ENCODE measurements at regions not wholly inside any gene's neighbourhood (a gene's known extent, or its start where the extent isn't known, plus 50 kb on each side); places are given as distances from the start of the nearest gene placed in this dataset.

DNA sequence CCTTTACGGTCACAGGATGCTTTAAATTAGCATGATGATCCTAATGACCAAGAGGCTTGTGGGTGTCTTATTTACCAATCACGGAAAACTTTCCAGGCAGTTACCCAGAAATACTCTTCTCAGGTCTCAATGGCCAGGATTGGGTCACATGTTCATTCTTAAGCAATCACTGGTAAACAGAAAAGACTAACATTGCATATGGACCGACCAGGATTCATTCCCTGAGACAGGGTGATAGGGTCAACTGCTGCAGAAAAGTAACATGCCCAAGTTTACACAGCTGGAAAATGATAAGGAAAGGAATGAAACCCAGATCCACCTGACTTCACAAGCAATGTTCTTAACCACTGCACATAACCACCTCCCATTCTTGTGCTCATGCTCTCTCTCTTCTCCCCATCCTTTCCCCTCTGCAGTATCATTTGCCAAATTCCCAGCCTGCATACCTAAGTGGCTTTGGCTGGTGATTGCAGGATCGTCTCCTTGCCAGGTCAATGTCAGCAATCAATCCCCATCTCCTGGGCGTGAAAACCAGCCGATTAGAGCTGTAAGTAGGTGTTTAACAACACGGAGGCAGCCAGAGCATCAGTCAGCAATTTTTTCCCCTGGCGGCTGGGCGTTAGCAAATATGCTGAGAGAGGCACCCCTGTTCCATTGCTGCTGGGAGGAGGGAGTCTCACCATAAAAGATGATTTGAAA lies 219.4 kb downstream of the NMUR2 start:
- no peak for DNase-seq (ENCODE audit: low read depth in 1 of 2, low spot score in 1 of 2)
- TF ChIP-seq, protein P1, sequence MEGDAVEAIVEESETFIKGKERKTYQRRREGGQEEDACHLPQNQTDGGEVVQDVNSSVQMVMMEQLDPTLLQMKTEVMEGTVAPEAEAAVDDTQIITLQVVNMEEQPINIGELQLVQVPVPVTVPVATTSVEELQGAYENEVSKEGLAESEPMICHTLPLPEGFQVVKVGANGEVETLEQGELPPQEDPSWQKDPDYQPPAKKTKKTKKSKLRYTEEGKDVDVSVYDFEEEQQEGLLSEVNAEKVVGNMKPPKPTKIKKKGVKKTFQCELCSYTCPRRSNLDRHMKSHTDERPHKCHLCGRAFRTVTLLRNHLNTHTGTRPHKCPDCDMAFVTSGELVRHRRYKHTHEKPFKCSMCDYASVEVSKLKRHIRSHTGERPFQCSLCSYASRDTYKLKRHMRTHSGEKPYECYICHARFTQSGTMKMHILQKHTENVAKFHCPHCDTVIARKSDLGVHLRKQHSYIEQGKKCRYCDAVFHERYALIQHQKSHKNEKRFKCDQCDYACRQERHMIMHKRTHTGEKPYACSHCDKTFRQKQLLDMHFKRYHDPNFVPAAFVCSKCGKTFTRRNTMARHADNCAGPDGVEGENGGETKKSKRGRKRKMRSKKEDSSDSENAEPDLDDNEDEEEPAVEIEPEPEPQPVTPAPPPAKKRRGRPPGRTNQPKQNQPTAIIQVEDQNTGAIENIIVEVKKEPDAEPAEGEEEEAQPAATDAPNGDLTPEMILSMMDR (IDR thresholded peaks at IDR 0.05; ENCODE audit: low read depth, low read length) = no peak
- no peak overlapping the region for H3K4me3 ChIP-seq
- no peaks in the 10 kb centered on the region for H3K4me1 ChIP-seq (ENCODE audit: low read depth)
- H3K36me3 ChIP-seq = no peaks in the 10 kb centered on the region
- no peak overlapping the region for H3K27ac ChIP-seq
- no peaks in the 10 kb centered on the region for H3K9me3 ChIP-seq (ENCODE audit: low read depth)
- no peaks in the 10 kb centered on the region for H3K27me3 ChIP-seq

DNA sequence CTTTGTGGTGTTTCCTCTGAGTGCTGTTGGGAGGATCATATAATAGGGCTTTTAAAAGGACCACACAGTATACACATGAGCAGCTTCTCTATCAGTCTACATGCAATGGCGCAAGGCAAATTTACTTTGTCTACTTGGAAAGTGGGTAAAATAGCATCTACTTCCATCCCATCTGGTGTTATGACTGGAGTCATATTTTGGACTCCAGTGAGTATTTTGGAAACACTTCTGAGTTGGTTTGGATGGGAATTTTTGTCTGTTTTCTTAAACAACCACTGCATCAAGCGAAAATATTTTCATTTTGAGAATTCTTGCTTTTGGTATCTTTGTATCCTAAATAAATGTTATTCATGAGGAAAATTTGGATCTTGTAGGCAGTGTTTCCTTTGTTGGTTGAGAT lies 220.8 kb downstream of the NMUR2 start:
- no peaks in the 10 kb centered on the region for H3K27me3 ChIP-seq
- no peak overlapping the region for H3K27ac ChIP-seq
- H3K4me3 ChIP-seq = no peak overlapping the region
- TF ChIP-seq, protein P1 (IDR thresholded peaks at IDR 0.05; ENCODE audit: low read depth, low read length) = no peak
- no peaks in the 10 kb centered on the region for H3K4me1 ChIP-seq (ENCODE audit: low read depth)
- no peaks in the 10 kb centered on the region for H3K36me3 ChIP-seq
- no peaks in the 10 kb centered on the region for H3K9me3 ChIP-seq (ENCODE audit: low read depth)
- no peak for DNase-seq (ENCODE audit: low read depth in 1 of 2, low spot score in 1 of 2)

DNA sequence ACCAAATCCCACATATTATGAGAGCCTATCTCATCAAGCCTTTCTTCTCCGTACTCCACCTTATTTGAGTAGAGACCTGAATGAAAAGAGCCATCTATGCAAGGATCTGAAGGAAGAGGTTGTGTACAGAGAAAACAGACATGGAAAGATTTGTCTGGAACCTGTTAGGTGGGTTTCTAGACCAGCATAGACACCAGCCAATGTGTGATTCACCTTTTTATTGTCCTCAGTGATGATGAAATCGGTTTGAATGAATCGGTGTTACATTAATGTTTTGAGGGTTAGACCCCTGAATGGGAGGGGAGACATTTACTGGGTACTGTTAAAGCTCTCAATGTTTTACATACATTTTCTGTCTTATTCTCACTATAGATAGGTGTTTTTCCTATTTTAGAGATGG lies 223.6 kb downstream of the NMUR2 start:
- no peaks in the 10 kb centered on the region for H3K27me3 ChIP-seq
- no peaks in the 10 kb centered on the region for H3K9me3 ChIP-seq (ENCODE audit: low read depth)
- TF ChIP-seq, protein P1 (IDR thresholded peaks at IDR 0.05; ENCODE audit: low read depth, low read length) = no peak
- H3K36me3 ChIP-seq = no peaks in the 10 kb centered on the region
- no peak overlapping the region for H3K27ac ChIP-seq
- no peaks in the 10 kb centered on the region for H3K4me1 ChIP-seq (ENCODE audit: low read depth)
- no peak for DNase-seq (ENCODE audit: low read depth in 1 of 2, low spot score in 1 of 2)
- no peak overlapping the region for H3K4me3 ChIP-seq

DNA sequence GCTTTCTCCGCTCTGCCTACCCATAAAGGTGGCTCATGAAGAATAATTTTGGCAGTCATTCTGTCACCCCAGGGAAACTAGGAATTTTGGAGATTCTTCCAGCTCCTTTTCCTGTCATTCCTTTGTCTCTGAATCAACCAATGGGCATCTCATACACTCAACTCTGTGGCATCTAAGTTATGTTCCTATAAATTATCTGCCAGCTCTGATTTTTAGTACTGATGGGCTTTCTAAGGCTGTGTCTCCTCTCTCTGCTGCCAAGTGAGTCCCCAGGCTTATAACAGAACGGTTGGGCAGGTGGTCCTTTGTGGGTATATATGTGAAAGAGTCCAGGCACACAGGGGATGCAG lies 226.8 kb downstream of the NMUR2 start:
- H3K9me3 ChIP-seq (ENCODE audit: low read depth) = no peaks in the 10 kb centered on the region
- no peak for DNase-seq (ENCODE audit: low read depth in 1 of 2, low spot score in 1 of 2)
- no peak overlapping the region for H3K27ac ChIP-seq
- TF ChIP-seq, protein P1 (IDR thresholded peaks at IDR 0.05; ENCODE audit: low read depth, low read length) = no peak
- no peaks in the 10 kb centered on the region for H3K4me1 ChIP-seq (ENCODE audit: low read depth)
- no peak overlapping the region for H3K4me3 ChIP-seq
- H3K27me3 ChIP-seq = no peaks in the 10 kb centered on the region
- no peaks in the 10 kb centered on the region for H3K36me3 ChIP-seq

DNA sequence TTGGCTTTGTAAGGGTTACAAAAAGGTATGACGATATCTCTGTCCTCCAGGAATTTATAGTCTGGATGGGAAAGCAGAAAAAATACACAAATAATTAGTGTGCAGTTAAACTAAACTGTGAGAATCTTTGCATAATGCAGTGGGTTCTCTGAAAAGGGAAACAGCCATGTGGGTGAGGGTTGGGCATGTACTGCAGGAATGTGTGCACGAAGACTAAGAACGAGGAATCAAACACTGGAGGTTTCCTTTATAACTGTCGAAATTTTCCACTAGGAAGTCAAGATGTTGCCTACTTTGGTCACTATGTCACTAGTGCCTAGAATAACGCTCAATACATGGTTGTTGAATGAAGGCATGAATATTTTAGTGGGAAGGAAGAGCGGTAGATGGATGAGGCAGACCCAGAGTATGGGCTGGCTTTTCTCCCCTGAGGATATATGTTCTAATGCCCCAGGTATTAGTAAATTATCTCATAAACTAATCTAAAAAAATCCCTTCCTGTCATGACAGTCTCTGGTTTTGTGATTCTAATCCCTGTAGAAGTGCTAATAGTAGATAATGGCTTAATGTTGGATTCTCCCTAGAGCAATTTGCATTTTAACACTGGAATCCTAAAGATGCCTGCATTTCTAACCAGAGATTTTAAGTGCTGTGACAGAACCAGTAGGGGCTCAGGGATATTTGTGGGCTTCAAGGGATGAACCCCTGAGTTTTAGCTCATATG lies 227.3 kb downstream of the NMUR2 start:
- H3K4me3 ChIP-seq = no peak overlapping the region
- H3K27me3 ChIP-seq = no peaks in the 10 kb centered on the region
- no peak overlapping the region for H3K27ac ChIP-seq
- no peaks in the 10 kb centered on the region for H3K4me1 ChIP-seq (ENCODE audit: low read depth)
- TF ChIP-seq, protein P1 (IDR thresholded peaks at IDR 0.05; ENCODE audit: low read depth, low read length) = no peak
- no peaks in the 10 kb centered on the region for H3K36me3 ChIP-seq
- DNase-seq (ENCODE audit: low read depth in 1 of 2, low spot score in 1 of 2) = no peak
- no peaks in the 10 kb centered on the region for H3K9me3 ChIP-seq (ENCODE audit: low read depth)

All from cardiac muscle cell (in vitro differentiated cells and primary cell).